Vagina (tissue), 2 donors: ENCODE measurements at regions not wholly inside any gene's neighbourhood (a gene's known extent, or its start where the extent isn't known, plus 50 kb on each side); places are given as distances from the start of the nearest gene placed in this dataset.

Source experiments
- POLR2AphosphoS5 ChIP-seq, 2 donors: sonication (generic); formaldehyde crosslinking; IDR thresholded peaks; one replicate each; pipeline ENCODE4 v1.9.0; 2017; ENCODE audit warnings: antibody characterized with exemption in 2 of 2, mild to moderate bottlenecking in 2 of 2, low read depth in 1 of 2; ENCODE audit not compliant: insufficient read depth in 1 of 2
- TF ChIP-seq, protein P1 (sequence below), 3 experiments: fragments of 450-650 bp in 2 of 3; fragments of 200-600 bp in 1 of 3; sonication (generic) in 1 of 3; IDR thresholded peaks; one replicate each; pipeline ENCODE4 v1.5.1; 2017 to 2019; ENCODE audit warnings: antibody characterized with exemption in 3 of 3, mild to moderate bottlenecking in 2 of 3, moderate library complexity in 2 of 3

DNA sequence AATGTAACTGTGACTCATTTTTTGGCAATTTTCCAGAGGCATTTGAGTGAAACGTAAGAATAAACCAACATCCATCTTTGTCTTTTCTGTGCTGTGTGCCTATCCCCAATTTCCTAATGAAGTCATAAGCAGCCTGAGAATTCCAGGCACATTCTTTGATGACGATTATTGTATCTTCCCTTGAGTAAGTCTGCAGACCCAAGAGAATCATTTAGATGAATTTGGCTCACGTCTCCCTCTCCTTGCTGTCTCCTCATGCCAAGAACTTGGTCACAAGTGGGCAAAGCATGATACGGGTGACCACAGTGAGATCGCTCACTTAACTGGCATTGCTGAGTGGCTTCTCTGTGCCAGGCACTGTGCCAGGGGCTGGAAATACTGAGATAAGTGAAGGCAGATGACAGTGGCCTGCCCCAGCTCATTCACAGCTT is 384.5 kb upstream of the IL12A start:
- TF ChIP-seq, protein P1, sequence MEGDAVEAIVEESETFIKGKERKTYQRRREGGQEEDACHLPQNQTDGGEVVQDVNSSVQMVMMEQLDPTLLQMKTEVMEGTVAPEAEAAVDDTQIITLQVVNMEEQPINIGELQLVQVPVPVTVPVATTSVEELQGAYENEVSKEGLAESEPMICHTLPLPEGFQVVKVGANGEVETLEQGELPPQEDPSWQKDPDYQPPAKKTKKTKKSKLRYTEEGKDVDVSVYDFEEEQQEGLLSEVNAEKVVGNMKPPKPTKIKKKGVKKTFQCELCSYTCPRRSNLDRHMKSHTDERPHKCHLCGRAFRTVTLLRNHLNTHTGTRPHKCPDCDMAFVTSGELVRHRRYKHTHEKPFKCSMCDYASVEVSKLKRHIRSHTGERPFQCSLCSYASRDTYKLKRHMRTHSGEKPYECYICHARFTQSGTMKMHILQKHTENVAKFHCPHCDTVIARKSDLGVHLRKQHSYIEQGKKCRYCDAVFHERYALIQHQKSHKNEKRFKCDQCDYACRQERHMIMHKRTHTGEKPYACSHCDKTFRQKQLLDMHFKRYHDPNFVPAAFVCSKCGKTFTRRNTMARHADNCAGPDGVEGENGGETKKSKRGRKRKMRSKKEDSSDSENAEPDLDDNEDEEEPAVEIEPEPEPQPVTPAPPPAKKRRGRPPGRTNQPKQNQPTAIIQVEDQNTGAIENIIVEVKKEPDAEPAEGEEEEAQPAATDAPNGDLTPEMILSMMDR (IDR thresholded peaks at IDR 0.05): no peak
- no peak for TF ChIP-seq POLR2AphosphoS5 (IDR thresholded peaks at IDR 0.05; ENCODE audit: insufficient read depth in 1 of 2, low read depth in 1 of 2)
